ENCODE measurements at regions not wholly inside any gene's neighbourhood (a gene's known extent, or its start where the extent isn't known, plus 50 kb on each side); places are given as distances from the start of the nearest gene placed in this dataset.

DNA sequence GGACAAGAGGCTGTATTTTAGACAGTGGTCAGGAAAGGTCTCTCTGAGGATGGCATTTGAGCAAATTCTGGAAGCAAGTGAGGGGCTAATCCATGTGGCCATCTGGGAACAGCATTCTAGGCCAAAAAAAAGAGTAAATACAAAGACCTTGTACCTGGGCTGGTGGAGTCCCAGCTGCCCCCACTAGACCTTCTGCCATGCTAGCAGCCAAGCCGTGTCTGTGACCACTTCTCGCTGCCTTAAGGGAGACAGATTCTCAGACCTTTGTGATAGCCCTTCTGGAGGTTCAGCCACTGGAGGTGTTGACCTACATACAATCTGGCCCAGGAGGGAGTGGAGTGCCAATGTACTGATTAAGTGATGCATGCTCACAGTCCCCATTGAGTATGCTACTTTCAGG lies 506.2 kb downstream of the MID1IP1 start:
- no peaks in the 10 kb centered on the region for H3K27me3 ChIP-seq
- intact Hi-C loops (cut with DNase I): no loop called here
- no peaks in the 10 kb centered on the region for H3K36me3 ChIP-seq
- H3K4me1 ChIP-seq: peaks cover 0 to 5% of the 10 kb centered on the region in 2 donors
- TF ChIP-seq, protein P1, sequence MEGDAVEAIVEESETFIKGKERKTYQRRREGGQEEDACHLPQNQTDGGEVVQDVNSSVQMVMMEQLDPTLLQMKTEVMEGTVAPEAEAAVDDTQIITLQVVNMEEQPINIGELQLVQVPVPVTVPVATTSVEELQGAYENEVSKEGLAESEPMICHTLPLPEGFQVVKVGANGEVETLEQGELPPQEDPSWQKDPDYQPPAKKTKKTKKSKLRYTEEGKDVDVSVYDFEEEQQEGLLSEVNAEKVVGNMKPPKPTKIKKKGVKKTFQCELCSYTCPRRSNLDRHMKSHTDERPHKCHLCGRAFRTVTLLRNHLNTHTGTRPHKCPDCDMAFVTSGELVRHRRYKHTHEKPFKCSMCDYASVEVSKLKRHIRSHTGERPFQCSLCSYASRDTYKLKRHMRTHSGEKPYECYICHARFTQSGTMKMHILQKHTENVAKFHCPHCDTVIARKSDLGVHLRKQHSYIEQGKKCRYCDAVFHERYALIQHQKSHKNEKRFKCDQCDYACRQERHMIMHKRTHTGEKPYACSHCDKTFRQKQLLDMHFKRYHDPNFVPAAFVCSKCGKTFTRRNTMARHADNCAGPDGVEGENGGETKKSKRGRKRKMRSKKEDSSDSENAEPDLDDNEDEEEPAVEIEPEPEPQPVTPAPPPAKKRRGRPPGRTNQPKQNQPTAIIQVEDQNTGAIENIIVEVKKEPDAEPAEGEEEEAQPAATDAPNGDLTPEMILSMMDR (IDR thresholded peaks at IDR 0.05): no peak
- no peak for TF ChIP-seq POLR2A (IDR thresholded peaks at IDR 0.05)
- no peak overlapping the region for H3K27ac ChIP-seq
- H3K4me3 ChIP-seq (replicated peaks in 1 of 3): no peak overlapping the region
- 94 to 100% methylated on average over 1 to 2 of the region's 2 CpGs for WGBS, 2 donors
- DNase-seq: no peak
- no peaks in the 10 kb centered on the region for H3K9me3 ChIP-seq

DNA sequence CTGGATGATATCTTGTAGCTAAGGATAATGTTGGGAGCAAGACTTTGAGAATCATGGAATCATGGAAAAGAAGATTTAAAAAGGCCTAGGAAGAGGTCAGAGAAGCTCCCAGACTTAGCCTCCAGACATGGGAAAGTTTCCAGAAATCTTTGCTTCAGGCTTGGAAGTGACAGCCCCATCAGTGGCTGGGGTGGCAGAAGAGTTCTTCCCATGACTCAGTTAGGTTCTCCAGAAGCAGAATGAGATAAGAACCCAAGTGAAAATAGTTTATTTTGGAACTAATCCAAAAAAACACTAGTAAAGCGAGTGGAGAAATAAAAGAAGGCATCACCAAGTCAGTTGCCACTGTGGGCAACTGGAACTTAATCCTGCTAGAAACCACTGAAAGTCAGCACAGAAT lies 506.9 kb downstream of the MID1IP1 start:
- Histone ChIP-seq H3K36me3 (no peaks in the 10 kb centered on the region), H3K9me3 (no peaks in the 10 kb centered on the region), H3K4me3 (replicated peaks in 1 of 3) (no peak overlapping the region), H3K27me3 (no peaks in the 10 kb centered on the region), H3K27ac (no peak overlapping the region), H3K4me1 (peaks cover 0 to 5% of the 10 kb centered on the region in 2 donors)
- no peak for DNase-seq
- WGBS, 2 donors: 68 to 75% methylated on average over 1 of the region's 1 CpG
- TF ChIP-seq, protein P1 (IDR thresholded peaks at IDR 0.05): no peak
- no peak for TF ChIP-seq POLR2A (IDR thresholded peaks at IDR 0.05)
- intact Hi-C loops (cut with DNase I): no loop called here

DNA sequence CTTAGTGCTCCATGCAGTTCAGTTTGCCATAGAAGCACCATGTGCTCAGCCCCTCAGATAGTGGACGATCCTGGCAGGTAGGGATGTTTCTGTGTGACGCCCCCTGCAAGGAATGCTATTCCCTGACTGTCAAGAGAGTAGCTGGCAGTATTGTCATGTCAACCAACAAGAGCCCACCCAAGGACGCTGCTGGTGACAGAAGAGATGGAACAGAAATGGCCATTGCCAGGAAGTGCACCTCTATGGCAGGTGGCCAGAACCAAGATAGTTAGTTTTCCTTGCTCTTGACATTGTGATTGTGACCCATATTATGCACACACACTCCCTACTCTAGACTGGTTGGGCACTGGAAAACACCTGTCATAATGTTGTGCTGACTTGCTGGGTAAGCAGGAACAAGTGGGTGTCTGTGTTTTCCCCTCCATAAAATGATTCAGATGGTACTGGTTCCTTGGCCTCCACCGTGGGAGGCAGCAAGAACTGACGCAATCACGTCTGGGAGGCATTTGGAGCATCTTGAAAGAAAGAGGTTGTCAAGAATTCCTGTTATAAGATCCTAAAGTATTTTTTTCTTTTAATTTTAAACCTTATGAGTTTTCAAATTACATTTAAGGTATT lies 507.9 kb downstream of the MID1IP1 start:
- intact Hi-C loops (cut with DNase I): no loop called here
- Histone ChIP-seq H3K27me3 (no peaks in the 10 kb centered on the region), H3K9me3 (no peaks in the 10 kb centered on the region)

DNA sequence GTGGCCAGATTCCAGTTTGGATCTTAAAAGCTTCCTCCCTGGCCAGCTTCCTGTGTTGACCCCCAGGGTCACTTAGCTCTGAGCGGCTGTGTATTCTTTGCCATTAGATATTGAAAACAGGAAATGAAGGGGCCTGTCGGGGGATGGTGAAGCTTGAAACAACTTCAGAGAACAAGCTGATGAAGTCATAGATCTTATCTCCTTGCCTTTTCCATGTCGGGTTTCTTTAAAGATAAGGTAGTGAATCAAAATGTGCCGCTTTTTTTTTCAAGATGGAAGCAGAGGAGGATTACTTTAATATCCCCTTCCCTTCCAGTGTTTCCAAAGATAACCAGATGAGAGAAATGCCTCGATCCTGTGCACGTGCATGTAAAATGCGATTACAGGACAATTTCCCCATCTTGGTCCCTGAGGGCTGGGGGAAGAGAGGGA lies 508.5 kb downstream of the MID1IP1 start:
- WGBS, 2 donors: 34 to 35% methylated on average over 7 of the region's 7 CpGs
- intact Hi-C loops (cut with DNase I): no loop called here

More for the DNA sequence above, 507.9 kb downstream of the MID1IP1 start:
- no peak for DNase-seq
- H3K27ac ChIP-seq: no peak overlapping the region
- no peak overlapping the region for H3K4me3 ChIP-seq (replicated peaks in 1 of 3)
- WGBS, 2 donors: 51 to 69% methylated on average over 4 of the region's 6 CpGs
- peaks cover 0 to 5% of the 10 kb centered on the region in 2 donors for H3K4me1 ChIP-seq
- no peaks in the 10 kb centered on the region for H3K36me3 ChIP-seq
- no peak for TF ChIP-seq POLR2A (IDR thresholded peaks at IDR 0.05)
- TF ChIP-seq, protein P1 (IDR thresholded peaks at IDR 0.05): no peak

DNA sequence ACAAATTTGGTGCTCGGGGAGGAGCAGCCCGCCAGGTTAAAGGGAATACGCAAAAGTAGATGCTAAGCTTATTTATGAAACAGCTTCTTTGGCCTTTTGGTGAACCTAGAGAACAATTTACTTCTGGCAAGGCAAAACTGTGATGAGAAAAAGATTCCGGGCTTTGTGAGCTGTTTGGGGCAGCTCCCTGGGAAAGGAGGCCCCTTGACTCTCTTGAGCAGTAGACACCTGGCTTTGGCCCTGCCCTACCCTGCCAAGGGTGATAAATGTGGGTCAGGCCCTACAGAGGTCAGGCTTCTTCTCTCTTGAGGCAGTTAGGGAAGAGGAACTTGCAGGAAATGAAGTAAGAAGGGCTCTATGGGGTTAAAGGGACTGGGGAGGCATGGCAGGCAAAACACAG lies 509.6 kb downstream of the MID1IP1 start:
- peaks cover 0 to 5% of the 10 kb centered on the region in 2 donors for H3K4me1 ChIP-seq
- DNase-seq: no peak
- WGBS, 2 donors: 88 to 90% methylated on average over 1 to 4 of the region's 4 CpGs
- no peaks in the 10 kb centered on the region for H3K9me3 ChIP-seq
- H3K4me3 ChIP-seq (replicated peaks in 1 of 3): no peak overlapping the region
- H3K27ac ChIP-seq: no peak overlapping the region
- no peak for TF ChIP-seq POLR2A (IDR thresholded peaks at IDR 0.05)
- TF ChIP-seq, protein P1 (IDR thresholded peaks at IDR 0.05): no peak
- H3K36me3 ChIP-seq: no peaks in the 10 kb centered on the region
- H3K27me3 ChIP-seq: no peaks in the 10 kb centered on the region
- intact Hi-C loops (cut with DNase I): no loop called here

More for the DNA sequence above, 508.5 kb downstream of the MID1IP1 start:
- Histone ChIP-seq H3K9me3 (no peaks in the 10 kb centered on the region), H3K27ac (no peak overlapping the region), H3K36me3 (no peaks in the 10 kb centered on the region), H3K27me3 (no peaks in the 10 kb centered on the region), H3K4me3 (replicated peaks in 1 of 3) (no peak overlapping the region), H3K4me1 (peaks cover 0 to 5% of the 10 kb centered on the region in 2 donors)
- peak in 1 of 2 donors; percentile 2 for DNase-seq
- TF ChIP-seq, protein P1 (IDR thresholded peaks at IDR 0.05): no peak
- no peak for TF ChIP-seq POLR2A (IDR thresholded peaks at IDR 0.05)

Data from thyroid gland (tissue), 4 donors.